Upper lobe of right lung (tissue), 1 donor: ENCODE measurements at regions not wholly inside any gene's neighbourhood (a gene's known extent, or its start where the extent isn't known, plus 50 kb on each side); places are given as distances from the start of the nearest gene placed in this dataset.

Experiments
- ATAC-seq: fragments of 200-7000 bp; cut with Tn5 transposase; one replicate; pipeline ENCODE4 v1.9.1; 2020; ENCODE audit warnings: mild to moderate bottlenecking, moderate library complexity
- DNase-seq: peaks from one replicate; pipeline ENCODE4 v3.0.0-alpha.2; 2020
- H3K27ac ChIP-seq: fragments of 200-600 bp; one replicate; pipeline ENCODE4 v1.8.0; 2022
- H3K27me3 ChIP-seq: fragments of 200-600 bp; one replicate; pipeline ENCODE4 v1.8.0; 2022; ENCODE audit warnings: mild to moderate bottlenecking
- H3K36me3 ChIP-seq: fragments of 200-600 bp; one replicate; pipeline ENCODE4 v1.8.0; 2022
- H3K4me1 ChIP-seq: fragments of 200-600 bp; one replicate; pipeline ENCODE4 v1.8.0; 2022
- H3K4me3 ChIP-seq: fragments of 200-600 bp; one replicate; pipeline ENCODE4 v1.8.0; 2022; ENCODE audit warnings: mild to moderate bottlenecking
- H3K9me3 ChIP-seq: fragments of 200-600 bp; one replicate; pipeline ENCODE4 v1.8.0; 2022
- intact Hi-C: fragments of 100-400 bp; cut with DNase I; formaldehyde crosslinking; loops from one replicate; pipeline ENCODE4 v1.11.0; 2022
- TF ChIP-seq, protein P1 (sequence below): fragments of 200-600 bp; IDR thresholded peaks from one replicate; pipeline ENCODE4 v1.8.0; 2022; ENCODE audit warnings: antibody characterized with exemption
- donor health status: DM: no; HTN: yes; CAD: no; lungs with severe emphysema.

GRCh38 chr12:92627511-92627910, 75.3 kb upstream of the PLEKHG7 start:
- no peak overlapping the region for H3K4me3 ChIP-seq
- no peak for DNase-seq

DNA sequence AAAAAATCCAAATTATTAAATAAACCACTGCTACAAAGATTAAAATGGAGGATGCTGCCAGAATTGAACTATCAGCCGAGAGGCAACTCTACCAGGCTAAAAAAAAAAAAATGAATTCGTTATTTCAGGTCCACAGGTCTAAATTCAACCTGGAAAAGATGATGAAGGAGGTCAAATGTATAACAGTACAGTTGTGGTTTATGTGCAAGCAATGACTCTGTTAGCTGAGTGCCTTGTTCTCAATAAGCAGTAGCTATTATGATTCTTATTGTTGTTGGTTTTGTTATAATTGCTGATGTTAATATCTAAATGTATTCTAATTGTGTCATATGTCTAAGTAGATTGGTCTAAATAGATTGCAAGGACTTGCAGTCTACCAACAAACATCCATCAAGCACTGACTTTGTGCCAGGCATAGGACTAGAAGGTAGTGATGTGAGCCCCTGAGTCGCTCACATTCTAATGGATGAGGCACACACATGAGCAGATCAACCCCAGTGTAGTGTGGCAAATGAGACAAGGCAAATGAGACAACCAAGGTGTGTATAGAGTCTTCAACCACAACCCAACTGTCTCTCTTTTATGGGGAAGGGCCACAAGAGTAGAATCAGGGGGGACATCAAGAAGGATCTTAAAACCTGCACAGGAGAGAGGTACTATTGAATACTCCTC, 77.0 kb upstream of the PLEKHG7 start:
- no peaks in the 10 kb centered on the region for H3K27me3 ChIP-seq
- H3K4me3 ChIP-seq = no peak overlapping the region
- no peak for ATAC-seq
- no peaks in the 10 kb centered on the region for H3K4me1 ChIP-seq
- H3K9me3 ChIP-seq = no peaks in the 10 kb centered on the region
- H3K36me3 ChIP-seq = no peaks in the 10 kb centered on the region
- TF ChIP-seq, protein P1, sequence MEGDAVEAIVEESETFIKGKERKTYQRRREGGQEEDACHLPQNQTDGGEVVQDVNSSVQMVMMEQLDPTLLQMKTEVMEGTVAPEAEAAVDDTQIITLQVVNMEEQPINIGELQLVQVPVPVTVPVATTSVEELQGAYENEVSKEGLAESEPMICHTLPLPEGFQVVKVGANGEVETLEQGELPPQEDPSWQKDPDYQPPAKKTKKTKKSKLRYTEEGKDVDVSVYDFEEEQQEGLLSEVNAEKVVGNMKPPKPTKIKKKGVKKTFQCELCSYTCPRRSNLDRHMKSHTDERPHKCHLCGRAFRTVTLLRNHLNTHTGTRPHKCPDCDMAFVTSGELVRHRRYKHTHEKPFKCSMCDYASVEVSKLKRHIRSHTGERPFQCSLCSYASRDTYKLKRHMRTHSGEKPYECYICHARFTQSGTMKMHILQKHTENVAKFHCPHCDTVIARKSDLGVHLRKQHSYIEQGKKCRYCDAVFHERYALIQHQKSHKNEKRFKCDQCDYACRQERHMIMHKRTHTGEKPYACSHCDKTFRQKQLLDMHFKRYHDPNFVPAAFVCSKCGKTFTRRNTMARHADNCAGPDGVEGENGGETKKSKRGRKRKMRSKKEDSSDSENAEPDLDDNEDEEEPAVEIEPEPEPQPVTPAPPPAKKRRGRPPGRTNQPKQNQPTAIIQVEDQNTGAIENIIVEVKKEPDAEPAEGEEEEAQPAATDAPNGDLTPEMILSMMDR = no peak
- no peak overlapping the region for H3K27ac ChIP-seq
- intact Hi-C loops = no loop called here
- DNase-seq = no peak

More at GRCh38 chr12:92627511-92627910, 75.3 kb upstream of the PLEKHG7 start:
- H3K36me3 ChIP-seq = no peaks in the 10 kb centered on the region
- no peaks in the 10 kb centered on the region for H3K4me1 ChIP-seq
- no peak for ATAC-seq
- no peak overlapping the region for H3K27ac ChIP-seq
- H3K27me3 ChIP-seq = no peaks in the 10 kb centered on the region
- intact Hi-C loops = no loop called here
- TF ChIP-seq, protein P1 = no peak
- H3K9me3 ChIP-seq = no peaks in the 10 kb centered on the region

GRCh38 chr12:92624236-92624635, 78.6 kb upstream of the PLEKHG7 start:
- Histone ChIP-seq H3K4me3 (no peak overlapping the region), H3K36me3 (no peaks in the 10 kb centered on the region), H3K9me3 (no peaks in the 10 kb centered on the region), H3K27me3 (no peaks in the 10 kb centered on the region), H3K27ac (no peak overlapping the region), H3K4me1 (peaks cover 7% of the 10 kb centered on the region)
- intact Hi-C loops = no loop called here
- TF ChIP-seq, protein P1 = no peak
- DNase-seq = no peak
- ATAC-seq = no peak

DNA sequence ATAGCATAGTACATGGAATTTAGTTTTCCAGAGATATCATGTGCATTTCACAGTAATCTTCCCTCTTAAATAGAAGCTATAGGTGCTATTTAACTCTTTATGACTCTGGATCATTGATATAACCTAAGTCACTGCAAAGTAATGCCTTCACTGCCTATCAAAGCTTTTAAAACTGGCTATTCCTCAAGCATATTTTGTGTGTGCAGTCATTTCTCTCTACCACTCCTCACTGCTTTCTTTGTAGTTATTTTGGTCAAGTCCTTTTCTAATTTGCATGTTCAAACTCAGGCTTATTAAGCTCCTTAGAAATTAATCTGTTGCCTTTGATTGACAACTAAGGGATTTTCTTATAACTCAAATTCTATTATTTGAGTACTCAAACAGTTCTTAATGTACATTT, 79.4 kb upstream of the PLEKHG7 start:
- ATAC-seq (no peak), DNase-seq (no peak)
- intact Hi-C loops = no loop called here
- TF ChIP-seq, protein P1 = no peak
- Histone ChIP-seq H3K9me3 (no peaks in the 10 kb centered on the region), H3K4me1 (peaks cover 7% of the 10 kb centered on the region), H3K27me3 (no peaks in the 10 kb centered on the region), H3K36me3 (no peaks in the 10 kb centered on the region), H3K27ac (no peak overlapping the region), H3K4me3 (no peak overlapping the region)

GRCh38 chr12:92621833-92622232, 81.0 kb upstream of the PLEKHG7 start:
- TF ChIP-seq, protein P1 = no peak
- H3K36me3 ChIP-seq = no peaks in the 10 kb centered on the region
- no peaks in the 10 kb centered on the region for H3K27me3 ChIP-seq
- no peak overlapping the region for H3K27ac ChIP-seq
- intact Hi-C loops = no loop called here
- no peaks in the 10 kb centered on the region for H3K9me3 ChIP-seq
- no peak overlapping the region for H3K4me3 ChIP-seq
- ATAC-seq (no peak), DNase-seq (no peak)
- H3K4me1 ChIP-seq = peaks cover 7% of the 10 kb centered on the region

GRCh38 chr12:92621312-92621711, 81.5 kb upstream of the PLEKHG7 start:
- no peaks in the 10 kb centered on the region for H3K9me3 ChIP-seq
- no peaks in the 10 kb centered on the region for H3K27me3 ChIP-seq
- no peak overlapping the region for H3K4me3 ChIP-seq
- peaks cover 7% of the 10 kb centered on the region for H3K4me1 ChIP-seq
- DNase-seq (no peak), ATAC-seq (no peak)
- H3K36me3 ChIP-seq = no peaks in the 10 kb centered on the region
- intact Hi-C loops = no loop called here
- no peak overlapping the region for H3K27ac ChIP-seq
- TF ChIP-seq, protein P1 = no peak
